Activated T-helper 1 cell treated with Interleukin-2 at 50 U/mL for 16 hours (primary cell): ENCODE measurements at regions not wholly inside any gene's neighbourhood (a gene's known extent, or its start where the extent isn't known, plus 50 kb on each side); places are given as distances from the start of the nearest gene placed in this dataset.

Experiments
- DNase-seq: peaks from one replicate; pipeline ENCODE4 v3.0.0-alpha.2; 2020; ENCODE audit warnings: low read depth

- DNase-seq = no peak
These were observed 95.7 kb upstream of the VPREB1 start for GRCh38 chr22:22148905-22149304.

DNA sequence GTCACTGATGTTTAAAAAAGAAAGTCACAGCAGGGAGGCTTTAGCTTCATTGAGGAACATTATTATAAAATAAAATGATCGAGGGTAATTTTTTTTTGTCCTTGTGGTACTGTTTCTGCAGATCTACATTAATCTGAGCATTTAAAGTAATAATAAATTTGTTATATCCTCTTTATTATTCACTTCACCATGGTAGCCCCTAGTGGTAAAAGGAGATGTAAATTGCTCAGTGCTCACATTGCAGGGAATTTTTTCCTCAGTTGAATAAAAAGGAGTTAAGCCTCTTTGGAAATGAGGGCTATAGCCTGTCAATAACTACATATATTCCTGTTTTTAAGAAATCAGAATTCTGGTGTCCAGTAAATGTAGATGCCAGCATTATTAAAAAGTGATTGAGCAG lies 99.7 kb upstream of the VPREB1 start:
- DNase-seq = no peak

DNA sequence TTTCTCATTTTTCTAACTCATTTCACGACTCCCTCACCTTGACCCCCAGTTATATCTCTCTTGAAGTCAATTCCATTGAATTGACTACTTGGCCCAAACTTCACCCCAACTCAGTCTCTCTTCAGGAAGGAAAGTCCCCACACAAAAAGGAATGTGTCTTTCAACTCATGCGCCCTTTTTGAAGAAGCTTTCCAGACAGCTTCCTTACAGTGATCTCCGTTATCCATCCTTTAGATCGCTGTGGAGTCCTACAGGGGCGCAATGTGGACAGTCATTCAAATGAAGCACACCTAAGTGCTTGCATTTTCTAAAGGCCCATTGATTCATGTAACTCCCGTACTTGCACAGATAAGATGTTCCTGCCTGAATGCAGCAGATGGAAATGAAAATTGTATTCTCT lies 101.1 kb upstream of the VPREB1 start:
- no peak for DNase-seq

GRCh38 chr22:22142661-22143060 lies 101.9 kb upstream of the VPREB1 start:
- DNase-seq = no peak

- DNase-seq = no peak
These were observed 102.6 kb upstream of the VPREB1 start for GRCh38 chr22:22141771-22142591.

DNA sequence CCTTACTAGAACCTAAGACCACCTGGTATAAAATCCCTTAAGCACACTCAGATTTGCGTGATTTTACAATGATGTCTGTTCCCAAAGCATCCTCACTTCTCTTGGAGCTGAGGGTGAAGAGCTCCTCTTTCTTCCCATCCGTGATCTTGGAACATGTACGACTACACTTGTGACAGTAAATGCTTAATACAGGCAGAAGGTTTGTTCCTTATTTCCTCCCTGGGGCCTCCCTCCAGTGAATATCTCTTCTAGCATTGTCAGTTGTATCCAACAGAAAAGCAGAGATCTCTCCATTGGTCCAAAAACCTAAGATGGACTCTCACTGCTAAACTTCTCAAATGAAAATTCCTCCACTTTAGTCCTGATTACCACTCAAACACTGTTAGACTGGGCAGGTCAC lies 103.6 kb upstream of the VPREB1 start:
- DNase-seq = no peak

- no peak for DNase-seq
These were observed 105.2 kb upstream of the VPREB1 start for GRCh38 chr22:22139364-22139763.

- DNase-seq = no peak
These were observed 105.7 kb upstream of the VPREB1 start for GRCh38 chr22:22138915-22139314.

- DNase-seq = no peak
These were observed 106.7 kb upstream of the VPREB1 start for GRCh38 chr22:22137891-22138290.

DNA sequence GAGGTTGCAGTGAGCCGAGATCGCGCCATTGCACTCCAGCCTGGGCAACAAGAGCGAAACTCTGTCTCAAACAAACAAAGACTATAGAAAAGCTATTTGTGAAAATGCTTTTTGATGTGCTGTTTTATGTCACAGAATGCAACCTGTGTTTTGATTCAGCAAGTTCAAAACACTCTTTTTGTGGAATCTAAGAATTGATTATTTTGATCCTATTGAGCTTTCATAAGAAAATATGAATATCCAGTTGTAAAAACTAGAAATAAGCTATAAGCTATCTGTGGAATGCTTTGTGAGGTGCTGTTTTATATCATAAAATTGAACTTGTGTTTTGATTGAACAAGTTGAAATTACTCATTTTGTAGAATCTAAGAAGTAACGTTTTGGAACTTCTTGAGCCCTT lies 110.7 kb upstream of the VPREB1 start:
- DNase-seq = no peak

DNA sequence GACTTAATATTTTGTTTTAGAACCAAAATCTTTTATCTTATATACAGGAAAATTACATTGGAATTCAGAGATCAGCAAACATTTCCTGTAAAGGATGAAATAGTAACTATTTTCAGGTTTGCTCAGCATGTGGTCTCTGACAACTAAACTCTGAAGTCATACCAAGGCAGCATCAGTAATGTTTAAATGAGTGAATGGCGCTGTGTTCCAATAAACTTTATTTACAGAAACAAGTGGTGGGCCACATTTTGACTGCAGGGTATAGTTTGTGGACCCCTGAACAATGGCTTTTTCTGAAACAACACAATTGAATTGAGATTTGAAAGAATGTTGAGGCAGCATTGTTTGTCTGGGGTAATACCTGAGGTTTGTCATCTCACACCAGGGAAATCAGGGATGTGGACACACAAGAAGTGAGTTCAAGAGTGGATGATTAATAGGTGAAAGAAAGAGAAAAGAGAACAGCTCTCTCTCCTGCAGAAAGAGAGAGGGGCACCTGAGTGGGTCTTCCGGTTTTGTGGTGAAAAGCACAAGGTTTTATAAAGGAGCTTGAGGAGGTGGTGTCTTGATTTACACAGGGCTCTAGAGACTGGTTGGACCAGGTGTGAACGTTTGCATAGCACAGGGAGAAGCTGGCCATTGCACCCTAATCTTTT lies 113.5 kb upstream of the VPREB1 start:
- no peak for DNase-seq

- DNase-seq = no peak
These were observed 115.2 kb upstream of the VPREB1 start for GRCh38 chr22:22129387-22129786.

- DNase-seq = no peak
These were observed 116.1 kb upstream of the VPREB1 start for GRCh38 chr22:22128440-22128839.

GRCh38 chr22:22127100-22127499 lies 117.5 kb upstream of the VPREB1 start:
- no peak for DNase-seq

DNA sequence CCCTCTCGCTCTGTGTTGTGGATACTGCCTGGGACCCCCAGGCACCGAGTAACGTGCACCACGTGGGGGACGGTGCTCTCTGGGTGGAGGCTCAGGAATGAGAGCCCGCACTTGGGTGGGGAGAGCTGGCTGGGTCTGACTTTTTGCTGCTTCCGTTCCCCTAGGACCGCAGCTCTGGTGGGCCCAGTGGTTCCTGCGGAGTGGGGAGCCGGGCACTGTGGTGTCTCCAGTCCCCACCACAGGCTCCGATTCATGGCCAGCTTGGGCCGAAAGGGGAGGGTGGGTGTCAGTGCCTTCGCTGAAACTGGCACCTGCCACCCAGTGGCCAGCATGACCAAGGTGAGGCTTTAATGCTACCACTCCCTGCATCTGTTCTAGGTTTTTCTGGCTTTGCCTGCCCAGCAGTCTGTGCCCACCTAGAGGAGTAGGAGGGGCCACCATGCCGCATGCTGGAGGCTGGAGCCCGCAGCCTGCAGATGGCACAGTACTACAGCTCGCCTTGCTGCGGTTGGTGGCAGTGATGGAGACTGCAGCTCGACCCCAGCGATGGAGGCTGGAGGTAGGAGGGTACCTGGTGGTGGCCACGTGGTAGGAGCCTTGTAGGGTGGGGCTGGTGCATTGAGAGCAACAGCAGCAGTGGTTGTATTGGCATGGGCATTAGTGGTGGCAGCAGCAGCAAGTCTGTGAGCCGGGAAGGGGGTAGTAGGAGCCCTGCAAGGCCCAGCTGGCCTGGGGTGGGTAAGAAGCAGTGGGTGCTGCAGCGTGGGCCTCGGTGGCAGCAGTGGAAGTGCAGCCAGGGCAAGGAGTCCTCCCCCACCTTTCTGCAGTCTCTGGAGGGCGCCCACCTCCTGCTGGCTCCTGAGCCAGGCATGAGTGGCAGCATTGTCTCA lies 118.8 kb upstream of the VPREB1 start:
- no peak for DNase-seq

DNA sequence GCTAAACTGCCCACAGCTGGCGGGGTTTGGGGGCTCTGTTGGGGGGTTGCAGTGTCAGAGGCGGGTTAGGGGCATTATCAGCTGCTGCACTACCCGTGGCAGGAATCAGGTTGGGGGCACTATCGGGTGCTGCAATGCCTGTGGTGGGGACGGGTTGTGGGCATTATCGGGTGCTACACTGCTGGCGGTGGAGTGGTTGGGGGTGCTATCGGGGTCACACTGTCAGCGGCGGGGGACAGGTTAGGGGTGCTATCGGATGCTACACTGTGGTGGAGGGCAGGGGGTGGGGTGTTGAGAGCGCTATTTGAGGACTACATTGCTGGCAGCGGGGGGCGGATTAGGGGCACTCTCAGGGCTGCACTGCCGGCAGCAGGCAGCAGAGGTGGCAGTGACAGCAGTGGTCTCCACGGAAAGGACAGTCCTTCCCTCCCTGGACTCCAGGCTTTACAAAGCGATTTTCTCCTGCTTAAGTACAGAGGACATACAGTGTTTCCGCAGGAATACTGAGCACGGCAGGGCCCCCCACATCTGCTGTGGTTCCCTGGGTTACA lies 119.5 kb upstream of the VPREB1 start:
- no peak for DNase-seq

DNA sequence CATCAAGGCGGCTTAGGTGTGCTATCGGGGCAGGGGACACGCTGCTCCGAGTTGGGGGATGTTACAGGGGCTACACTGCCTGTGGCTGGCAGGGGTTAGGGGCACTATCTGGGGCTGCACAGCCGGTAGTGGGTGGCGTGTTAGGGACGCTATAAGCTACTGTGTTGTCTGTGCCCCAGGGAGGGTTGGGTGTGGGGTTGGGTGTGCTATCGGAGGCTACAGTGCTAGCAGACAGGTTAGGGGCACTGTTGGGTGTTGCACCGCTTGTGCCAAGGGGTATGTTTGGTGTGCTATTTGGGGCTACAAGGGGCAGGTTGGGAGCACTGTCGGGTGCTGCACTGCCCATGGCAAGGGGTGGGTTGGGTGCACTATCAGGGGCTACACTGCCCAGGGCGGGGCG lies 120.2 kb upstream of the VPREB1 start:
- DNase-seq = no peak

GRCh38 chr22:22123960-22124278 lies 120.7 kb upstream of the VPREB1 start:
- DNase-seq = no peak

DNA sequence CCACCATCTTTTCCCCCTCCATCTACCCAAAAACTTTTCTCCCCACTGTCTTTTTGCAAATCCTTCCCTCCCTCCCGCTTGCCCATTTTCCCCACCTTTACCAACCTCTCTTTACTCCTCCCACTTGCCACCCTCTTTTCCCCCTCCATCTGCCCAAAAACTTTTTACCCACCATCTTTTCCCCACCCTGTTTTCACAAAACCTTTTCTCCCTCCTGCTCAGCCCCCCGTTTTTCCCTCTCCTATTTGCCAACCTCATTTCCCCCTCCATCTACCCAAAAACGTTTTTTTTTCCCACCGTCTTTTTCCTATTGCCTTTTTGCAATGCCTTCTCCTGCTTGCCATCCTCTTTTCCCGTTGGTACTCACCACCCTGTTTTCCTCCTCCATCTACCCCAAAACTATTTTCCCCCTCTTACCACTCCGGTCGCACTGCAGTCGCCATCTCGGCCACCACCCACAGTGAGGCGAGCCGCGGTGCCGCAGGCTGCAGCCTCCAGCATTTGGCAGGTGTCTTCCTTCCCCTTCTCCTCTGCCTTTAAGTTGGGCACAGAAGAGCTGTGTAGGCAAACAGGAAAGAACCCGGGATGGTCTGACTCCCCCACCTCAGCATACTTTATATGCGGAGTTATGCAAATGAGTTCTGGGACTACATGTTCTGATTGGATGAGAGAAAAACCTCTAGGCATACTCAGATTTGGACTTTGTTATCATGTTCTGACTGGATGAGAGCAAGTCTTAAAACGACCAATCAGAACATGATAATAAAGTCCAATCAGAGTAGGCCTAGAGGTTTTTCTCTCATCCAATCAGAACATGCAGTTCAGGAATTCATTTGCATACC lies 121.2 kb upstream of the VPREB1 start:
- no peak for DNase-seq

GRCh38 chr22:22122348-22123117 lies 122.1 kb upstream of the VPREB1 start:
- DNase-seq = no peak

DNA sequence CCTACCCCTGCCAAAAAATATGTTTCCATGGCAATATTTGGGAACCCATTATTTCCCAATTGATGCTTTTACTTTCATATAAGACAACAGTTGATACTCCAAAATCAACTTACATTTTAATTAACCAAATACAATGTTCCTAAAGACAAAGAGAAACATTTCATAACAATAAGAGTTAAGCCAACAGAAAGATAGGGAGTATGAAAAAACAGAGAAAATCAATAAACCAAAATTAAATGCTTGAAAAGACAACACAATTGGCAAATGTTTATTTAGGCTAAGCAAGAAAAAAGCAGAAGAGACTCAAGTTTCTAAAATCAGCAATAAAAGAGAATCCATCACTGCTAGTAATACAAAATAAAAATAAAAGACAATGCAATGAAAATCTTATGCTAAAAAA lies 123.1 kb upstream of the VPREB1 start:
- DNase-seq = no peak
